Parathyroid adenoma (tissue), 2 donors: ENCODE measurements at regions not wholly inside any gene's neighbourhood (a gene's known extent, or its start where the extent isn't known, plus 50 kb on each side); places are given as distances from the start of the nearest gene placed in this dataset.

Experiments
- H2AFZ ChIP-seq: fragments of 300-600 bp; sonication (generic); one replicate; pipeline ENCODE4 v1.7.0; 2017; ENCODE audit warnings: antibody characterized with exemption, mild to moderate bottlenecking
- H3K27ac ChIP-seq: fragments of 300-600 bp; sonication (generic); one replicate; pipeline ENCODE4 v1.7.0; 2017
- H3K27me3 ChIP-seq: fragments of 300-600 bp; sonication (generic); one replicate; pipeline ENCODE4 v1.7.0; 2017; ENCODE audit warnings: low read length; ENCODE audit not compliant: control insufficient read depth, insufficient read depth
- H3K36me3 ChIP-seq: fragments of 300-600 bp; sonication (generic); one replicate; pipeline ENCODE4 v1.7.0; 2017; ENCODE audit warnings: low read length; ENCODE audit not compliant: control insufficient read depth, insufficient read depth
- H3K4me1 ChIP-seq: fragments of 300-600 bp; sonication (generic); one replicate; pipeline ENCODE4 v1.7.0; 2017; ENCODE audit warnings: control low read depth
- H3K4me2 ChIP-seq: fragments of 300-600 bp; sonication (generic); one replicate; pipeline ENCODE4 v1.7.0; 2017; ENCODE audit warnings: low read length
- H3K4me3 ChIP-seq: fragments of 300-600 bp; sonication (generic); one replicate; pipeline ENCODE4 v1.7.0; 2017; ENCODE audit warnings: low read depth, low read length
- H3K79me2 ChIP-seq: fragments of 300-600 bp; sonication (generic); one replicate; pipeline ENCODE4 v1.7.0; 2017; ENCODE audit warnings: control low read depth
- H3K9ac ChIP-seq: fragments of 300-600 bp; sonication (generic); one replicate; pipeline ENCODE4 v1.7.0; 2017; ENCODE audit warnings: mild to moderate bottlenecking
- H3K9me3 ChIP-seq: fragments of 300-600 bp; sonication (generic); one replicate; pipeline ENCODE4 v1.7.0; 2017; ENCODE audit warnings: low read length; ENCODE audit not compliant: control insufficient read depth
- TF ChIP-seq, protein P1 (sequence below): fragments of 300-600 bp; sonication (generic); IDR thresholded peaks from one replicate; pipeline ENCODE4 v1.7.0; 2017; ENCODE audit warnings: antibody characterized with exemption, mild to moderate bottlenecking
- donor health status: primary hyperparathyroidism.

DNA sequence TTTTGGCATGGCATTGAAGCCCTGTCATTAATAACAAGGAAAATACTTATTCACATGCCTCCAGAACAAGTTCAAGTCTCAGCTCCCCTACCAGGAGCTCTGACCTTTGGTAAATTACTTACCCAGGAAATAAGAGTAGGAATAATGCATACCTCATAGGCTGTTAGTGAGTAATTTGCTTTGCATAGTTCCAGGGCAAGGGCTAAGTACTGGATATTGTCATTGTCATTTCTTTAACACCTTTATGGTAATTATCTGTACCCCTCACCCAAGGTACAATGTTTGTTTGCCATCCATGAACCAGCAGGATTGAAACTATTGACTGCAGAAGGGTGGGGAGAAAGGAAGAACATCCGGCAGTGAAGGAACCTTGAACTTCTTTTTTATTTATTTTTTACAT is 148.5 kb downstream of the SOX2 start:
- TF ChIP-seq, protein P1, sequence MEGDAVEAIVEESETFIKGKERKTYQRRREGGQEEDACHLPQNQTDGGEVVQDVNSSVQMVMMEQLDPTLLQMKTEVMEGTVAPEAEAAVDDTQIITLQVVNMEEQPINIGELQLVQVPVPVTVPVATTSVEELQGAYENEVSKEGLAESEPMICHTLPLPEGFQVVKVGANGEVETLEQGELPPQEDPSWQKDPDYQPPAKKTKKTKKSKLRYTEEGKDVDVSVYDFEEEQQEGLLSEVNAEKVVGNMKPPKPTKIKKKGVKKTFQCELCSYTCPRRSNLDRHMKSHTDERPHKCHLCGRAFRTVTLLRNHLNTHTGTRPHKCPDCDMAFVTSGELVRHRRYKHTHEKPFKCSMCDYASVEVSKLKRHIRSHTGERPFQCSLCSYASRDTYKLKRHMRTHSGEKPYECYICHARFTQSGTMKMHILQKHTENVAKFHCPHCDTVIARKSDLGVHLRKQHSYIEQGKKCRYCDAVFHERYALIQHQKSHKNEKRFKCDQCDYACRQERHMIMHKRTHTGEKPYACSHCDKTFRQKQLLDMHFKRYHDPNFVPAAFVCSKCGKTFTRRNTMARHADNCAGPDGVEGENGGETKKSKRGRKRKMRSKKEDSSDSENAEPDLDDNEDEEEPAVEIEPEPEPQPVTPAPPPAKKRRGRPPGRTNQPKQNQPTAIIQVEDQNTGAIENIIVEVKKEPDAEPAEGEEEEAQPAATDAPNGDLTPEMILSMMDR = no peak
- Histone ChIP-seq H3K27me3 (no peaks in the 10 kb centered on the region), H3K4me2 (no peak overlapping the region), H3K4me3 (no peak overlapping the region), H3K4me1 (no peaks in the 10 kb centered on the region), H3K9ac (no peak overlapping the region), H3K36me3 (no peaks in the 10 kb centered on the region), H2AFZ (no peak overlapping the region), H3K27ac (no peak overlapping the region), H3K9me3 (no peaks in the 10 kb centered on the region), H3K79me2 (no peaks in the 10 kb centered on the region)

DNA sequence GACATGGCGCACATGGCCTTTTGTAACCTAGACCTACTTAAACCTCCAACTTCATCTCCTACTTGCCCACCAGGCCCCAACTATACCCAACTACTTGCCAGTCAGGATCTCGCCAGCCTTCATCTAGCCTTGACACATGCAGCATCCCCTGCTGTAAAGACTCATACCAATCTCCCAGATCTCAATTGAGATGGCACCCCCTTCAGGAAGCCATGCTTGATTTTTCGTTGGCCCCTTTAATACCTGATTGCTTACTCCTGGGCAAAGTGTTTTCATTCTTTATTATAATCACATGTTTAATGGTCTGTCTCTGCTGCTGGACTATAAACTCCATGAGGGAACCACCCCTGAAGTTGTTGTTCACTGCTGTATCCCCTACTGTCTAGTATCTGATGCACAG is 150.8 kb downstream of the SOX2 start:
- Histone ChIP-seq H3K9me3 (no peaks in the 10 kb centered on the region), H3K9ac (no peak overlapping the region), H3K27me3 (no peaks in the 10 kb centered on the region), H3K4me3 (no peak overlapping the region), H2AFZ (no peak overlapping the region), H3K36me3 (no peaks in the 10 kb centered on the region), H3K27ac (no peak overlapping the region), H3K79me2 (no peaks in the 10 kb centered on the region), H3K4me1 (no peaks in the 10 kb centered on the region), H3K4me2 (no peak overlapping the region)
- TF ChIP-seq, protein P1 = no peak

DNA sequence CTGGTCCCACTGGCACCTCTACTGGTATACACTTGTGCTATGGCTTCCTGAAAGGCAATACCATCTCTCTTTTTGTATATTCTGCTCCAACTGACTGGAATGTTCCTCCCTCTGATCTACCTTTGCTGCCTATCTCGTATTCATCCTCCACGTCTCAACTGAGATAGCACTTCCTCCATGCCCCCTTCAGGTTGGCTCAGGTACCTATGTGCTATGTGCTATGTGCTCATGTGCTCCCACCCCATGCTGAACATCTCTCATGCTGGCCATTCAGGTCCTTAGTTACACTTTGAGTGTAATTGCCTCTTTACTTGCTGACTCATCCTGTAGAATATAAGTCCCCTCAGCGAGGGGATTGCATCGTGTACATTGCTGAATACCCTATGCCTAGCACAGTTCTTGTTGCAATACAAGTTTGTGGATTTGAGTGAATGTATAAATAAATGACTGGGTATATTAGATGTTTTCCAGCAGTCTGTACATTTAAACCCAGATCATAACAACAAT is 156.9 kb downstream of the SOX2 start:
- no peaks in the 10 kb centered on the region for H3K4me1 ChIP-seq
- H3K4me3 ChIP-seq = no peak overlapping the region
- no peaks in the 10 kb centered on the region for H3K27me3 ChIP-seq
- no peak overlapping the region for H2AFZ ChIP-seq
- H3K36me3 ChIP-seq = no peaks in the 10 kb centered on the region
- no peak overlapping the region for H3K9ac ChIP-seq
- TF ChIP-seq, protein P1 = no peak
- H3K4me2 ChIP-seq = no peak overlapping the region
- no peak overlapping the region for H3K27ac ChIP-seq
- H3K9me3 ChIP-seq = no peaks in the 10 kb centered on the region
- no peaks in the 10 kb centered on the region for H3K79me2 ChIP-seq

DNA sequence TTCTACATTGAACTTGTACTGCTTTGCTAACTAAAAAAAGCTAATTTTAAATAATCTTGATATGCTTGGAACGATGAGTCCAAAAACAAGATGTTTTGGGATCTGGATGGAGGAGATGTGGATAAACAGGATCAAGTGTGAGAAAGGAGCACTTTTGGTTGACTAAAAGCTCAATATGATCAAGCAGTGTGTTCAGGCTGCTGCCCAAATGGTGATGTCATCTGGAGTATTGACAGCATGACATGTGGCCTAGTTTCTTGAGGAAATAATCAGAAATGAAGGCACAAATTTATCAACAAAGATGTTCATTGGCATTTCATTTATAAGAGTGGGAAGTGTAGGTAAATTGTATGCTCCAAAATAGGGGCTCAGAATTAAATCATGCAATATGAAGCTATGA is 161.2 kb downstream of the SOX2 start:
- H3K27me3 ChIP-seq = no peaks in the 10 kb centered on the region
- H3K4me2 ChIP-seq = no peak overlapping the region
- H3K9ac ChIP-seq = no peak overlapping the region
- no peaks in the 10 kb centered on the region for H3K79me2 ChIP-seq
- TF ChIP-seq, protein P1 = no peak
- no peaks in the 10 kb centered on the region for H3K4me1 ChIP-seq
- H3K4me3 ChIP-seq = no peak overlapping the region
- H3K9me3 ChIP-seq = no peaks in the 10 kb centered on the region
- no peak overlapping the region for H3K27ac ChIP-seq
- H3K36me3 ChIP-seq = no peaks in the 10 kb centered on the region
- no peak overlapping the region for H2AFZ ChIP-seq

DNA sequence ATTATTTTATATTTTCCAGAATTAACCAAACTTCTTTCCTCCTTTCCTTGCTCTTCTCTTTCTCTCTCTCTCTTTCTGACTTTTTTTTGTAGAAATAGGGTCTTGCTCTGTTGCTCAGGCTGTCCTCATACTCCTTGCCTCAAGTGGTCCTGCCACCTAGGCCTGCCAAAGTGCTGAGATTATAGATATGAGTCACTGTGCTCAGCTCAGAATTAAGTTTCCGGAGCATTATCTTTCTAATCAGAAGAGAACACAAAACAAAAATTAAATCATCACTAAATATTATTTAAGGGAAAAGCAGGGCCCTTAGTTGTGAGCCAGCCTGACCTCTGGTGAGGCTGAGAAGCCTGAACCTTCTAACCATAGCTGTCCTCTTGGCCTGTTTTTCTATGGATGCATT is 168.2 kb downstream of the SOX2 start:
- no peaks in the 10 kb centered on the region for H3K79me2 ChIP-seq
- no peak overlapping the region for H3K9ac ChIP-seq
- TF ChIP-seq, protein P1 = no peak
- H2AFZ ChIP-seq = peak overlapping the region; percentile 13
- H3K36me3 ChIP-seq = no peaks in the 10 kb centered on the region
- no peaks in the 10 kb centered on the region for H3K4me1 ChIP-seq
- no peak overlapping the region for H3K4me3 ChIP-seq
- no peak overlapping the region for H3K27ac ChIP-seq
- H3K27me3 ChIP-seq = no peaks in the 10 kb centered on the region
- no peak overlapping the region for H3K4me2 ChIP-seq
- H3K9me3 ChIP-seq = no peaks in the 10 kb centered on the region
